Stimulated activated CD8-positive, alpha-beta memory T cell treated with anti-CD3 and anti-CD28 coated beads, Interleukin-4, amount 100 ng/mL, for 48 hours (primary cell): ENCODE measurements at regions not wholly inside any gene's neighbourhood (a gene's known extent, or its start where the extent isn't known, plus 50 kb on each side); places are given as distances from the start of the nearest gene placed in this dataset.

Source experiments
- DNase-seq: peaks from one replicate; pipeline ENCODE4 v3.0.0-alpha.2; 2020

DNA sequence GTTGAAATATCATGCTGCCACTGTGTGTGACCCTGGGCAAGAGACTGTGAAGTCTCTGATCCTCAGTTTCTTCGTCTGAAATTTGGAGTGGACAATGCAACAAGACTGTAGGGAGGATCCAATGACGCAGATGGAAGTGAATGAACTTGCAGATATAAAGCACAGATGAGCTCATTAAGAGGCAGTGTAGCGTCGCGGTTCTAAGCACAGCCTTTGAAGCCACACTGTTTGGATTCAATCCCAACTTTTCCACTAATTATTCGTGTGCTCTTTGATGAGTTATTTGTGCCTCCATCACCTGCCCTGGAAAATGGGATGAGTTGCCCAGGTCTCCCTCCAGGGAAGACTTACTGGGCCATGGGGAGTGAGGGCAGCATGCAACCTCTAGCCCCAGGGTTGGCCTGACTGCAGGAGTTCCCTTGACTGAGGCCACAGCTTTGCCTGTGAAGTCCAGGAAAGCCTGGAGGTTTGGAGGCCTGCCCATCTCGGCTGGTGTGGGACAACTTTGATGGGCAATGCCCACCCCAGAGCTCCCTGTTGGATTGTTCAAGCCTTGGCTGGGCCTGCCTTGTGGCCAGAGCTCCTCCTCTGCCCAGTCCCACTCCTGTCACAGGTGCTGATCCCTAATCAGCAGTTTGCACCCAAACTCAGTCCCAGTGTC lies 266.0 kb upstream of the B3GAT1 start:
- no peak for DNase-seq

DNA sequence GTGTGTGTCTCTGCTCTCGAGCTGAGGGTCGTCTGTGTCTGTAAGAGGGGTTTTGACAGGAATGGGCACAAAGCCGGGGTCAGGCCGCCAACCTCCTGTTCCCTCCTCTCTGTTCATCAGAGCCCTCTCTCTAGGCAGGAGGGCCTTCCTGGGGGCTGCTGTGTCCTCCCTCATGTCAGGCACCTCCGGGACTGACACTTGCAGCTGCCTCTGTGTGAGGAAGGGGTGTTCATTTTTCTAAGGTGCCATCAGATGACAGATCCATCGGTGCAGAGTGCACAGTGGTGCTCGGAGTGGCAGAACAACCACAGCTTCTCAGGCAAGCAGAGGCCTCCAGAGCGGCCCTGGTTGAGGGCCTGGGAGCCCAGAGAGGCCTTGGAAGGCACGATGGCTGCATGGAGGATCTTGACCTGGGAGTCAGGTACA lies 265.4 kb upstream of the B3GAT1 start:
- no peak for DNase-seq

DNA sequence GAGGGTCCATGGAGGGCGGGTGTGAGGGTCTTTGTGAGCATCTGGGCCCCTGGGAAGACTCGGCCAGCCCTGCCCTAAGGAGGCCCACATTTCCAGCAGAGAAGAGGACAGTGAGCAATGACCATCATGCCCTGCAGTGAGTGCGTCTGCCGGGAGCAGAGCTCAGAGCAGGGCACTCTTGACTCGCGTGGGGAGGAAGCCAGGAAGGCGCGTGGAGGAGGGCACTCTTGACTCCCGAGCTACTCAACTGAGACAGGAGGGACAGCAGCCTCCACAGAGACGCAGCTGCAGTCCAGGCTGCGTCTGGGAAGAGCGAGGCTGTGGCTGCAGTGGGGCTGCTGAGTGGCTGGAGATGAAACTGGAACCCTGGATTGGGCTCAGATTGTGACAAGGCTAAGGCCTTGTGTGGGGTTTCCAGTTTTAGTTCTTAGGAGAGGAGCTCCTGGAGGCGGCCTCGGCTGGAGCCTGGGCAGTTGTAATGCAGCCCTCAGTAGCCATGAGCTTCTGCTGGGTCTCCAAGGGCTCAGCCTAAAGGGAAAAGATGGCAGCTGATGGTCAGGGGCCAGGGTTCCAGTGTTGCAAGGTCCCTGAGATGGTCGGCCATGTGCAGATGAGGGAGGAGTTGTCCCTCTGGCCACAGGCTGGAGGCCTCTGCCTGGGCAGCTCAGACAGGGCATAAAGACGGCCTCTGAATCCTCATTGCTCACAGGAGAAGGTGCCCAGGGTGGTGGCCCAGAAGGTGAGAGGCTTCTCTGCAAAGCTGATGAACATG lies 264.7 kb upstream of the B3GAT1 start:
- no peak for DNase-seq

DNA sequence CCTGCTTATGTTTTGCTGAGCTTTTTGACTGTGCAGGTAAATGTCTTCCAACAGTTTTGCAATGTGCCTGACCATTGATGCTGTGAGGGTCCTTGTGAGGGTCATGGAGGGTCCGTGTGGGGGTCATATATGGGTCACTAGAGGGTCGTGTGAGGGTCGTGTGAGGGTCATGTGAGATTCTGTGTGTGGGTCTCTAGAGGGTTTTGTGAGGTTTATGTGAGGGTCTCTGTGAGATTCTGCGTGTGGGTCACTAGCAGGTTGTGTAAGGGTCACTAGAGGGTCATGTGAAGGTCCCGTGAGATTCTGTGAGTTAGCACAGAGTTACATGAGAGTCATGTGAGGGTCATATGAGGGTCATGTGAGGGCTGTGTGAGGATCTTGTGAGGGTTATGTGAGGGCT lies 263.9 kb upstream of the B3GAT1 start:
- DNase-seq: no peak

DNA sequence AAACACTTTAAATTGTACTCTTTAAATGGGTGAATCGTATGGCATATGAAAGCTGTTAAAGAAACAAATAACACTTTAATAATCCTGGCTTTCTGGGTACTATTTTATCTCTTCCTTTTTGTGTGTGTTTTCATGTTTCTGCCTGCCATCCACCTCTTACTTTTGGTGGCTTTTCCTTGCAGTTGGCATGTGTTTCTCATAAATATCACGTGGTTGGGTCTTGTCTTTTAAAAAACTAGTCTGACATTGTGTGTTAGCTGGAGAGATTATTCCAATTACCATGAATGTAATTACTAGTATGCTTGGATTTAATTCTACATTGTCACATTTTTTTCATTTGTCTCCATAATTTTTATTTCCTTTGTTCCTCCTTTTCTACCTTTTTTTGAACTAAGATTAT lies 262.9 kb upstream of the B3GAT1 start:
- DNase-seq: no peak

DNA sequence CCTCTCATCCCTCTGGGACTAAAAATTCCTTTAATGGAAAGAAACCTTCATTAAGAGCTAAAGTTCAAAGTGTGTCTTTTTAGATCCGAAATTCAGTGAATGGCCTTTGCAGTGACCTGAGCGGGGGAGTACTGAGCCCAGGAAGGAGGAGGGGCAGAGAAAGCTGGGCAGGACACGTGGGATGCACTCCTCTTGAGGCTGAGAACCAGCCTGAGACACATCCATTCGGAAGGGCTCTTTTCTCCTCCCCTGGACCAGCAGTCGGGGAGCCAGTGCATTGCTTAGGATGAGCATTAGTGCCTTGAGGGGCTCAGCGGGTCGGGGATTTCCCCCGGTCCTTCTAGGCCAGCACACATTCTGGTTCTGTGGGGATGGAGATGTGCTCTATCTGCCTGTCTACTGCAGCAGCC lies 258.9 kb upstream of the B3GAT1 start:
- DNase-seq: no peak

DNA sequence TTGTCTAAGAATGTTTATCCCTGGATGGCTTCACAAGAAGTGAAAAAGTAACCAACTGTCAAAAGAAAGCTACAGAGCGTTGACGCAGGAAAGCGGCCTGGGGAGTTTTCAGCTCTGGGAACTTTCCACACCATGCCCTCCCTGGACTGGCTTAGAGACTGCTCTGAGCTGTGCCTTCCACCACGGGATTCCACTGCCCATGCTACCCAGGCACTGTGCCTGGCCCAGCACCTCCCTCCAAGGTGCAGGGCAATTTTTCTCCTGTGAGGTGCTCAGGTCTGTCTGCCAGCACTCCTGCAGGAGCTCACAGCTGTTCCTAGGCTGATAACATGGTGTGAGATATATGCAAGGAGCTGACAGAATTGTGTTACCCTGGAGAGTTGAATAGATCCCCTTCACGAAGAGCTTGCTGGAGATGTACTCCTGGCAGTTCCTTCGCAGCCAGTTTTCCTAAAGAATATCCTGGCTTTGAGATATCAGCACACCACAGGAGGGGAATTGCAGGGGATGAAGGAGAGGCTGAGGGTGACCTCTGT lies 258.3 kb upstream of the B3GAT1 start:
- DNase-seq: no peak

DNA sequence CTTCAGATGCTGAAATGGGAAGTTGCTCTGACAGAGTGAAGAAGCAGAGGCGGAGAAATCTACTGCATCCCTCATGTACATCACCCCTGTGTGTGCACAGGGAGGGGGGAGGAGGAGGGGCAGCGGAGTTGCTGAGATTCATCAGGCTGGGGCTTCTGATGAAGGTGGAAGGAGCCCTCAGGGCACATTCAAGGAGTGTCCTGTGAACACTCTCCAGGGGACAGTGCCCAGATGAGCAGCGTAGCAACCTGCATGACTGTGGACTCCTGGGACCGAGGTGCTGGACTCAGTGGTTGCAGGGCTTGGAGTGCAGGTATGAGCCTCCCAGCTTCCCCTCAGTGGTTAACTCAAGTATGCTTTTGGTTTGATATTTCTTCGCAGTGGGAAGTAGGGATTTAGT lies 257.8 kb upstream of the B3GAT1 start:
- no peak for DNase-seq

DNA sequence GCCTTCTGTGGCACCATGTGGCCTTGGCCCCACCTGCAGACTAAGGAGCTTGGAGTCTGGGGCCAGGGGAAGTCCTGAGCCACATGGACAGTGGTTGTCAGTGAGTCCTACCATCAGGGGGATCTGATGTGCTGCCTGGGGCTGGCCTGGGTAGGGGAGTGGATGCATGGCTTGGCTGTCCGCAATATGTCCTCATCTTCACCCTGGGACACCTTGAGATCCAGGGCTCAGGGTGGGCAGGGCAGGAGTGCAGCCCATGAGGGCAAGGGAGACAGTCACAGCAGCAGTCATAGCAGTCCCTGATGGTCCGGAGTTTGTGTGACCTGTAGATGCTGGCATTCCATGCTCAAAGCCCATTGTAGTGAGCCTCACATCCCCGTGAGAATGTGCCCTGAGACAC lies 256.8 kb upstream of the B3GAT1 start:
- no peak for DNase-seq

DNA sequence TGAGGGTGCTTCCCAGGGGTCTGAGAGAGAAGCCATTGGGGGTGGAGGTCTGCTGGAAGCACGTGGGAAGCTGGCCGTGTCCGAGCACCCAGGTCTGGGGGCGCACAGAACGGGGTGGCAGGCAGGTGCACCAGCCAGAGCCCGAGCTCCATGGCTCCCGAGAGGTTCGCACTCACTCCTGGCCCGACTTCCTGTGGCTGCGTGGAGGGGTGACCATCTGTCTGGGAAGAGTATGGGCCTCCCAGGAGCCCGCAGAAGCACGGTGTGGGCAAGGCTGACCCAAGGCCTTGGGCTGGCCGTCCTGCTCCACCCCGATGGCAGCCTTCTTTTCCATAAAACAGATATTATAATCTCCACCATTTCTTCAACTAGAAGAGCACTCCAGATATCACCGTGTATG lies 256.0 kb upstream of the B3GAT1 start:
- DNase-seq: no peak

DNA sequence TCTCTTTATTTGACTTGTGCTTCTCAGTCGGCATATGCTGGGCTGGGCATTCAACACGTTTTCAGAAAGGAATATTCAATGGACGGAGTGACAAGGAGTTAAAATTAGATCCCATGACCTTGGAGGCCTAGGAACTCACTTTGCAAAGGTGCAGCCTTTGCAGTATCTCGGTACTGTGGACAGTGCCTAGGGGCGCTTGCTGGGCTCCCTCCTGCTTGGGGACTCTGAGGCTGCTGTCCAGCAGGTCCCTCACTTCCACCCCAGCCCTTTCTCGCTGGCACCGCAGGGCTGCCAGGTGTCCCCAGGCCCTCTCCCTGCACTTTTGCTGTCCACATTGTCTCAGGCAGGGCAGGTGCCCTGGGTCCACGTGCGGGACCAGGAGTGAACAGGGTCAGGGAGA lies 255.5 kb upstream of the B3GAT1 start:
- DNase-seq: no peak

DNA sequence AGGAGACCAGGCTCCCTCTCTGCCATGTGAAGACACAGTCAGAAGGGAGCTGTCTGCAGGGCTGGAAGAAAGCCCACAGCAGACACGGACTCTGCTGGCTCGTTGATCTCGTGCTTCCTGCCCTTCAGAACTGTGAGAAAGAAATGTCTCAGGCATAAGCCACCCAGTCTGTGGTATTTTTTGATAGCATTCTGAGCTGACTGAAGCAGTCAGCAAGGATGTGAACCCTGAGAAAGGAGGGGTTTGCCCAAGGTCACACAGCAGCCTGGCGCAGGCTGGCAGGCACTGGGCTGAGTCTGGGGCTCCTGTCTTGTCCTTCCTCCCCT lies 255.1 kb upstream of the B3GAT1 start:
- no peak for DNase-seq

DNA sequence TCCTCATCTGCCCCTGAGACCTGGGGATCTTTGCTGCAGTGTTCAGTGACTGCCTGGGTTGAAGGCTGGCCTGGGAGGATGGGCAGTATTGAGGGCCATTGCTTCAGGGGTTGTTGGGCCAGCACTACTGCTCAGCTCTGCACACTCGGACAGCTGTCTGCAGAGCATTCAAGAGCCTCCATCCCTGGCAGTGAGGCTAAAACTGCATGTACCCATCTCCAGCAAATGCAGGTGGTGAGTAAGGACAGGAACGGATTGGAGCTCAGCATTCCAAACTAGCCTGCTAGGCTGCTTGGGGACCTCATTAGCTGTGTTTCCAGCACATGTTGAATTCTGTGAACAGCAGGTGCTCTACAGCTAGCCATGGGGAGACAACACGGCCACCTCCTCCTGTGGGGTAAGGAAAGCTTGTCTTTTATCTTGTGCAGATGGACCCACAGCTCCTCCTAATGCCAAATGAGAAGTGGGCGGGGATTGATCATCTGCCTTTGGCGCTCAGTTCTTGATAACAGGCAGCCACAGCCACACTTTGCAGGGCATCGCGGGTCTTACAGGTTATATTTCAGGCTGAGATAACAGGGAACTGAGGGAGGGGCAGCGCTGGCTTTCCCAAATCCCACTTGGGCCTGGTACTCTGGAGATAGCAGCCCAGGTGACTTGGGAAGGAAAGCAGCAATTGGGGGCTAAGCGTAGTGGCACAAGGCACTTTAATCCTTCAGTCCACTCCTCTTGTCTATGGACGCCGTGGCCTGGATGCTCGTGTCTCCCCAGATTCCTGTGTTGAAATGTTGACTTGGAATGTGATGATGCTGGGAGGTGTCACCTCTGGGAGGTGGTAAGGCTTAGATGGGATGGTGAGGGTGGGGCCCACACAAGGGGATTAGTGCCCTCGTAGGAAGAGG lies 254.5 kb upstream of the B3GAT1 start:
- DNase-seq: no peak

DNA sequence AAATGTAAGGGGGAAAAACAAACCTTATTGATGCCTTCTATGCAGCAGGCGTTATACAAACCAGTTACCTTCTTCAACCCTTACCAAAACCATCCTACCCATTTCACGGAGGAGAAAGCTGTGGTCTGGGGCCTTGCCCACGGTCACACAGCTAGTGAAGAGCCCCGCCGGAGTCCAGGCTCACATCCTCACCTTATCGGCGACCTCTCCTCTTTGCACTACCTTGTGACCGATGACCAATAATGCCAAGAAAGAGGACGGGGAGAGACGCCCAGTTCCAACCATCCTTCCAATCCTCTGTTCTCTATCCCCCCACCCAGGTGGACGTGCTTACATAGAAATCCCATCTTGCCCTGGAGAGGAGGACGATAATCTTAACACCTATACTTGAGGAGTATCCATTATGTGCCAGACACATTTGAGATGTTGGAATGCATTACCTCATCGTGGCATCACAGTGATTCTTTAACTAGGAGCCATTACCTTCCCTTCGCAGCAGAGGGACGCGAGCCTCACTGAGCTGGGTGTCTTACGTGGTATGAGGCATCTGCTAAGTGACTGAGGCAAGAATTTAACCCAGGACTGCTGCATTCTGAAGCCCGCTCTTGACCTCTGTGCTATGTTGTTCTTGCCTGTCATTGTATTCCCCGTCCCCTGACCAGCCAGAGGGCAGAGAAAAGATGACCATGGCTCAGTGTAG lies 253.7 kb upstream of the B3GAT1 start:
- DNase-seq: no peak

DNA sequence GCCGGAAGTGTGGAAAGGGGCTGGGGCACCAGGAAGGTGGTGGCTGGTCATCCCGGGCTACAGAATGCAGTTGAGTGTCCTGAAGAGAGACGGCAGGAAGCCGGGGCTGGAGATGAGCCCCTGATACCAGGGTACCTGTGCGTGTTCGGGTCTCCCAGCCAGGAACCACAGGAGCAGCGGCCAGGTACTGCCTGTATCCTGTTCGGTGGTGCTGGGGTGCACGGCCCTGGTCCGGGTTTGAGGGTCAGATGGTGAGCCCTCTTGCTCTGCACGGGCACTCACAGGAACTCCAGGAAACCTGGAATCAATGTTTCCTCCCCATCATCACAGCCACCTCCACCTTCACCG lies 253.1 kb upstream of the B3GAT1 start:
- no peak for DNase-seq

DNA sequence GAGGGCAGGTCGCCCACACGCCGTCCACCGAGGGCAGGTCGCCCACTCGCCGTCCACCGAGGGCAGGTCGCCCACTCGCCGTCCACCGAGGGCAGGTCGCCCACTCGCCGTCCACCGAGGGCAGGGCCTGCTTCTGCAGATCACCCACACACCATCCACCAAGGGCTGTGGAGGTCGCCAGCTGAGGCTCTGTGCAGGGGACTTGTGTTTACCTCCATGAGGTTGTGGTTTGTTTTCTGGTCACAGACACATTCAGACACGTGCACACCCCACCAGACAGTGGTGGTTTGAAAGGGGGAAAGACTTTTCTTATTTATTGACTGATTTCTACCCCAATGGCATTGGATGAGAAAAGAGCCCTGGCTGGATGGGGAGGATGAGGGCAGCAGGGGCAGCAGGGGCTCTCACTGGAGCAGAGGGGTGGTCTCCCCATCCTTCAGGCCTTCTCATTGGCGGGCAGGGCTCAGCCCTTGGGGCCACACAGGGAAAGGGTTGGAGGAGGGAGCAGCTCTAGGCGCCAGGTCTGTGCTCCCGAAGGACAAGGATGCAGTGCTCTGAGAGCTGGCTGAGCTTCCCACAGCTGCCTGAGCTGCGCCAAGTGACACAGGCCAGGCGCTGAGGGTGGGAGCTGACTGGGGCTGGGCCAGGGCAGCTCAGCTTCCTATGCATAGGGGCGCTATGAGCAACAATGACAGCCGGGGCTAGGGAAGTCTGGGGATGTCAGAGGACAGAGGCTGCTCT lies 252.6 kb upstream of the B3GAT1 start:
- no peak for DNase-seq

DNA sequence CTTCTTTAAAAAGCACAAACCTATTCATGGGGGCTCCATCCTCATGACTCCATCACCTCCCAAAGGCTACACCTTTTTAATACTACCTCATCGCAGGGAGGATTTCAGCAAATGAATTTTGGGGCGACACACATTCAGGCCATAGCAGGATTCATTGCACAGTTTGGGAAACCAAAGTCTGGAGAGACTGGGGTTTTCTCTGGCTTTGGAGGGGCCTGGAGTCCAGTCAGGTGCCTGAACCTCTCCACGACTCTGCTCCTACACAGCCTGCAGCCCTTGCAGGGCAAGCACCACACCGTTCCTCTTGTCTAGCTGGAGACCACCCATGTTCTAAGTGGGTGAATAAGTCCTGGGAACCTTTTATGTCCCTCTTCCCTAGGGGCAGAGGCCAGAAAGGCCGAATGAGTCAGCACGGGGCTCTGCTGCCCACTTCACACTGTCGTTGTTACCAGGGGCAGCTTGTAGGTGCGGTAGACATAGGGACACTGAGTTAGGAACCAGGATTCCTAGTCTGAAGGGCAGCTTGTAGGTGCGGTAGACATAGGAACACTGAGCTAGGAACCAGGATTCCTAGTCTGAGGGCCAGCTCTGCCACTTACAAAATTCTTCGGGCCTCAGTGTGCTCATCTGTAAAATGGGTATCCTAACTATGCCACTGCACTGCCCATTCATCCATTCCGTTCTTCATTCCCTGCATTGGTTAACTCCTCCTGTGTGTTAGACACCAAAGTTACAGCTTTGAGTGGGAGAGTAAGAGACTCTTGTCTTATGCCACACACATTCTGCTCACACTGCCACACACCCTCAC lies 251.7 kb upstream of the B3GAT1 start:
- DNase-seq: no peak

DNA sequence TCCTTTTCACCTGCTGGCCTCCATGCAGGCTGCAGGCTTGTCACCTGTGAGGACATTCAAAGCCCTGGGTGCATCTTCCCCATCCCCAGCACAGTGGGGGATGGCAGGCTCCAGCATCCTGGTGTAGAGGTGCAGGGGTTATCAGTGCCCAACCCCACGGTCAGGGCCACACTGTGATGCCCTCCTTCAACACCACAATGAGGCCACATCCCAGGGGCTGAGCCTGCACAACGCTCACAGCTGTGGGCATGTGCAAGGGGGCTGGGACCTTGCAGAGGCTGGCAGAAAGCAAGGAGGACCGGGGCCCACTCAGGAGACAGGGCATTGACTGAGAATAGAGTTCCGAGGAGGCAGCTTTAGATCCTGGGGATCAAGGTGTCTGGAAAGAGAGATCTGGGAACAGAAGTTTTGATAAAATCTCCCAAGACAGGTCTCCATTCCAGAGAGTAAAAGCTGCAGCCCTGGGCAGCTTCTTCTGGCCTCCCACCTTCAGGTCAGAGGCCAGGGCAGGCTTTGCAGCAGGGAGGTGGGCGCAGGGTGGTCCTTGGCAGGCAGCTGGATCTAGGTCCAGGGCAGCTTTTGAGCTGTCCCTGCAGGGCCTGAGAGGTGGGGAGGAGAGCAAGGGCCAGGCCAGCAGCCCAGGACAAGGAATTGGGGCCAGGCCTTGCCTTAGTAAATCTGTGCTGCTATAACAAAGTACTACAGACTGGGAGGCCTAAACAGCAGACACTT lies 250.8 kb upstream of the B3GAT1 start:
- DNase-seq: peak; percentile 15

DNA sequence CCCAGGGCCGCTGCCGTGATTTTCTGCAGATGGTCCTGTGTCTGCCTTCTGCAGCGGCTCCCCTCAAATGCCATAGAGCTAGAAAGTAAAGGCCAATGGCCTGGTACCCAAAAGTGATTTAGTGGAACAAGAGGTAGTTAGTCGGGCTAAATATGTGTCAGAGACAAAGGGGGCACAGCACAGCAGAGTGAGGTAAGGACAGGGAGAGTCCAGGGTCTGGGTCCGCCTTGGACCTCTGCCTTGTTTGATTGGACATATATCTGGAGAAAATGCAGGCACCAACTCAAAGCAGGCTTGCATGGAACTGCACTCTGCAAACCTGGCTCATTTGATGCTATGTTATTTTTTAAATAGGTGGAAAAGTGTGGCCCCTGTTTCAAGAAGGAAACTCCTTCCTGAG lies 249.6 kb upstream of the B3GAT1 start:
- DNase-seq: peak; percentile 4

DNA sequence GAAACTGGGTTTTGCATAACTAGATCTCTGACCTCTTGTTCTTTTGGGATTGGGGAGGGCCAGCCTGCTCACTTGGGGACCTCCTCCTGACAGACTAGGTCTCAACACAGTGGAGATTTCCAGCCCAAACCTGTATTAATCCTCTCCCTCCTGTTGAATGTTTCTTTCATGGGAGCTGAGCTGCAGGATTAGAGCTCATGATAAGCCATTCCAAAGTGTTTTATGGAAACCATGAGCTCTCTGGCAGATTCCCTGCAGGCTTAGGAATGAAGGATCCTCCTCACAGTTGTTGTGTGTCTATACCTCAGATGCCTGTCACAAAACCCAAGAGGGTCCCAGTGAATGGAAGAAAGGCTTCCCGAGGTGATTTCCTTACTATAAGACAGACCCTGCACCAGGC lies 248.4 kb upstream of the B3GAT1 start:
- DNase-seq: no peak

DNA sequence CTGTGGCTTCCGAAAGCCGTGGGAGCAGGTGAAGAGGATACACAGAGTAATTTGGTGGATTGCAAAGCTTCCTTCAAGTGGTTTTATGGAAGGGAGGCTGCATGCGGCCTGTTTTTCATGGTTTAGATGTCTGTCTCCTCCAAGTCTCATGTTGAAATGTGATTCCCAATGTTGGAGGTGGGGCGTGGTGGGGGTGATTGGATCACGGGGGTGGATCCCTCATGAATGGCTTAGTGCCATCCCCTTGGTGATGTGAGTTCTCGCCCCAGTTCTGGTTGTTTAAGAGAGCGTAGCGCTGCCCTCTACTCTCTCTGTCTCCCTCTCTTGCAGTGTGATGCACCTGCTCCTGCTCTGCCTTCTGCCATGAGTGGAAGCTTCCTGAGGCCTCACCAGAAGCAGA lies 247.8 kb upstream of the B3GAT1 start:
- DNase-seq: peak; percentile 7
